HG03108 (cell line): ENCODE measurements at regions not wholly inside any gene's neighbourhood (a gene's known extent, or its start where the extent isn't known, plus 50 kb on each side); places are given as distances from the start of the nearest gene placed in this dataset.
A peak's percentile ranks its signal among the peaks of the same experiment; 100 is the strongest.
"Not testable (repeated sequence)": the region's sequence is repeated elsewhere in the genome, so short reads cannot be mapped to it uniquely, and the experiment has no call there.

Experiments used
- ATAC-seq: cut with Tn5 transposase; IDR thresholded peaks from one replicate; pipeline ENCODE4 v1.9.1; 2021; ENCODE audit warnings: moderate library complexity; ENCODE audit not compliant: unreplicated experiment

GRCh38 chr2:183522489-183523266 lies 398.4 kb downstream of the NUP35 start:
- no peak for ATAC-seq

- no peak for ATAC-seq
Observed at GRCh38 chr2:183530333-183530901, 406.2 kb downstream of the NUP35 start.

- ATAC-seq, result no peak
Observed at GRCh38 chr2:183532514-183532913, 408.3 kb downstream of the NUP35 start.

- no peak for ATAC-seq
Observed at GRCh38 chr2:183533021-183533420, 408.8 kb downstream of the NUP35 start.

DNA sequence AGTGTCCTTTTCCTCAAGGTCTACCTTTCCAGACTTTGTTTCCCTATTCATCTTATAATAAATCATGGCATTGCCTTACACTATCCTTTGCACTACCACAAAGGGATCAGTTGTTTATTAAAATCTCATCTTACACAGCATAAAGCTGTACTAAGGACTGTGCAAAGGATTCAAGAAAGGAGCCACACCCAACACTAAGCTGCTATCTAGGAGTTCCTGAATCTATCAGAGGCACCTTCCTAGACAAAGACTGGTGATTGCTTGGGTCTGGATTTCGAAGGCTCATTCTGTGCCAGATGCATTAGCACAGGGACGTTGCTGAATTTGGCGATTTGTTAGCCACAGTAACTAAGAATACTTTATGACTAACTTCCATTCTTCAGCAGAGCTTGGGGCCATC lies 412.0 kb downstream of the NUP35 start:
- no peak for ATAC-seq

DNA sequence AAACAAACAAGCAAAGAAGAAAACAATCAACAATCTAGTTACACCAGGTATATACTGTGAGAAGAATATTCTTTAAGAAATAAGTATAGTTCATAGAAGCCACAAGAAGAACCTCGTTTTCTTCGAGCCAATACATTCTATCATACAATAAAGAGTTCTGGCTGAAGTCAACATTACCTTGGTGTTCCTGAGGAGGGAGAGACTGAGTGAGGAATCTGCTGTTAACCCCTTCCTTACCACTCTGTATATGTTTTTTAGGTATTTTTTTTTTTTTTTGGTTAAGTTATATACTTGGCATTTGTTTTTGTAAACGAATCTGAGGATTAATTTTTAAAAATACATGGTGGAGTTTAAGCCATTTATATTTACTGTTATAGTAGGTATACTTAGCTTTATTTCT lies 412.5 kb downstream of the NUP35 start:
- no peak for ATAC-seq

GRCh38 chr2:183541766-183542165 lies 417.5 kb downstream of the NUP35 start:
- no peak for ATAC-seq

DNA sequence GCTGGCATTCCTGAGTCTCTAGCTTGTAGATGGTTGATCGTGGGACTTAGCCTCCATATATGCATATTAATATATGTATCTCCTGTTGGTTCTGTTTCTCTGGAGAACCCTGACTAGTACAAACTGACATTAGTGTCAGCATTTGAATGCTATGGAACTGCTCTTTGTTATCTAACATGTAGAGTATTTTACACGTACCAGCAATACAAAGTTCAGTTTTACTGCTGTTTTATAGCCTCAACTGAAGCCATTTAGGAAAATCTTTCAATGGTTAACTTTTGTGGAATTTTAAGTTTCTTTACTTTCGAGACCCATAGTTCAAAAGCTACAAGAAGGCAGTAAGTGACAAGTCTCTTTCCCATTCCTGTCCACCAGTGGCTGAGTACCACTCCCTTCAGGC lies 418.4 kb downstream of the NUP35 start:
- ATAC-seq, result no peak

- no peak for ATAC-seq
Observed at GRCh38 chr2:183543222-183543621, 419.0 kb downstream of the NUP35 start.

DNA sequence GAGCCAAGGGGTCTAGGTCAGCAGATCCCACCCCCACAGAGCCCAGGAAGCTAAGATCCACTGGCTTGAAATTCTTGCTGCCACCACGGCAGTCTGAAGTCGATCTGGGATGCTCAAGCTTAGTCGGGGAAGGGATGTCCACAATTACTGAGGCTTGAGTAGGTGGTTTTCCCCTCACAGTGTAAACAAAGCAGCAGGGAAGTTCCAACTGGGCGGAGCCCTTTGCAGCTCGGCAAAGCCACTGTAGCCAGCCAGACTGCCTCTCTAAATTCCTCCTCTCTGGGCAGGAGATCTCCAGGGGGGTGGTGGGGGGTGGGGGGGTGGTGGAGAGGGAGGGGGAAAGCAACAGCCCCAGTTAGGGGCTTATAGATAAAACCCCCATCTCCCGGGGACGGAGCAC lies 419.5 kb downstream of the NUP35 start:
- peak; percentile 82 for ATAC-seq

DNA sequence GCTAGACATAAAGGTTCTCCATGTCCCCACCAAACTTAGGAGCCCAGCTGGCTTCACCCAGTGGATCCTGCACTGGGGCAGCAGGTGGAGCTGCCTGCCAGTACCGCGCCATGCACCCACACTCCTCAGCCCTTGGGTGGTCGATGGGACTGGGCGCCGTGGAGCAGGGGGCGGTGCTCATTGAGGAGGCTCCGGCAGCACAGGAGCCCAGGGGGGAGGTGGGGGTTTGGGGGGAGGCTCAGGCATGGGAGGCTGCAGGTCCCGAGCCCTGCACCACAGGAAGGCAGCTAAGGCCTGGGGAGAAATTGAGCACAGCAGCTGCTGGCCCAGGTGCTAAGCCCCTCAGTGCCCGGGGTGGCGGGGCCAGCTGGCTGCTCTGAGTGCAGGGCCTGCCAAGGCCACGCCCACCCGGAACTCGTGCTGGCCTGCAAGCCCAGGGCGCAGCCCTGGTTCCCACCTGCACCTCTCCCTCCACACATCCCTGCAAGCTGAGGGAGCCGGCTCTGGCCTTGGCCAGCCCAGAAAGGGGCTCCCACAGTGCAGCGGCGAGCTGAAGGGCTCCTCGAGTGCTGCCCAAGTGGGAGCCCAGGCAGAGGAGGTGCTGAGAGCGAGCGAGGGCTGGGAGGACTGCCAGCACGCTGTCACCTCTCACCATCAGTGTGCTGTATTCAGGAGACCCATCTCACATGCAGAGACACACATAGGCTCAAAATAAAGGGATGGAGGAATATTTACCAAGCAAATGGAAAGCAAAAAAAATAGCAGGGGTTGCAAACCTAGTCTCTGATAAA lies 422.5 kb downstream of the NUP35 start:
- not testable (repeated sequence) for ATAC-seq

DNA sequence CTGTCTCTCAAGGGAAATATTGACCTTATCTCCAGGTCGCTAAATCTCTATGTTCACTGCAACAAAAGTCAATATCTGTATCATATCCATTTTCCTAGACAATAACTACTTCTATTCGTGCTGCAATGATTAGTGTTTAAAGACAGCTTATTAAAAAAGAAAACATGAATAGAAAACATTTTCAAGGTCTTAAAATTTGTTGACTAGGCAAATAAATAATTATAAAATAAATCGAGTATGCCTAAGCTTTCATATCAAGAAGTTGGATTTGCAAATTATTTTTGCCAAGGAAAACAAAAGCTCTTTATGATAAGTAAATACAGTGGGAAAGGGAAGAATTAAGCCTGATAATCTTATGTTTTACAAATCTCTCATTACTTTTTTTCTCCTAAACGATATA lies 428.5 kb downstream of the NUP35 start:
- ATAC-seq, result no peak

GRCh38 chr2:183564726-183565125 lies 440.5 kb downstream of the NUP35 start:
- no peak for ATAC-seq

- ATAC-seq, result no peak
Observed at GRCh38 chr2:183575481-183575880, 451.2 kb downstream of the NUP35 start.

DNA sequence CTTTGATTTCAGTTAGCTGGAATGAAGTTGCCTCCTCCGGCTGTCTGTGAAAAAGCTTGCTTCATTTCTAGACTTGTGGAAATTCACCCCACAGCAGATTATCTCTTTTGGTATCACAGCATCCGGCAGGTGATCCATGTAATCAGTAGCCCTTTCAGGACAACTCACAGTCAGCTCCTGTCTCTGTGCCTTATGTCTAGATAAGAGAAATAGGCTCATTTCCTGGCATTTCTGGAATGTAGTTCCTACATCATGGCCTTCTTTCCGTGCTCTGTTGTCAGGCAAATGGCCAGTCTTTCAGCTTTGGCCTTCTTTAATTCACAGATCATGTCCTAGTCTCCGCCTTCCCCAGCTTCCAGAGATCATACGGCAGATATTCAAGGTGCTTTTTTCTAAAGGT lies 455.4 kb downstream of the NUP35 start:
- no peak for ATAC-seq

- ATAC-seq, result no peak
Observed at GRCh38 chr2:183592271-183592670, 468.0 kb downstream of the NUP35 start.

DNA sequence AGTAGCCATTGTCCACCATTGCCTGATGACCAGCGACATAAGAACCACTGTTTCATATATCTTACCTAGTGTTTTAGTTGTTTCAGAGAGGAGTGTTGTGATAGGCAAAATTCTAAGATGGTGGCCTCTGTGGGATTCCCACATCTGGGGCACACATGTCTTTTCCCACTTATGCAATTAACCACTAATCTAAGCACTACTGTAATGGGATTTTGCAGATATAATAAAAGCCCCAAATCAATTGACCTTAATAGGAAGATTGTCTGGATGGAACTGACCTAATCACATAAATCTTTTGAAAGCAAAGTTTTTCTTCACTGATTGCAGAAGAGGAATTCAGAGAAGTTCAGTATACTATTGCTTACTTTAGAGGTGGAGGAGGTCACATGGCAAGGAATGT lies 469.9 kb downstream of the NUP35 start:
- ATAC-seq, result no peak

- ATAC-seq, result no peak
Observed at GRCh38 chr2:183597841-183598240, 473.6 kb downstream of the NUP35 start.

DNA sequence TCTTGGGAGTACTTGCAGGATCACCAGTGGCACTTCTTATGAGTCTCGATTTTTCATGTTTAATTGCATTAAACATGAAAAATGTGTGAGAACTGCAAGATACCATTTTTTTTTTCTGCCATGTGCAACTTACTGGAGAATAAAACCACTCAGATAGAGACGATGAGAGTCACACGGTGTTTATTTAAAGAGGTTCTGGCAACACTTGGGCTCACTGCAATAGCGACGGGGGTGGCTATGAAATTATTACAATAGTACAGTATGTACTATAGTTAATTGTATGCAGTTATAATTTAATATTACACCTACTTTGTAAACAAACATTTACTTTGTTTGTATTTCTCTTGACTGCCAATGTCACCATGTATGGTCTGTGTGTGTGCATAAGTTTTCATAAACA lies 479.8 kb downstream of the NUP35 start:
- ATAC-seq, result no peak

GRCh38 chr2:183605440-183605839 lies 481.2 kb downstream of the NUP35 start:
- no peak for ATAC-seq

DNA sequence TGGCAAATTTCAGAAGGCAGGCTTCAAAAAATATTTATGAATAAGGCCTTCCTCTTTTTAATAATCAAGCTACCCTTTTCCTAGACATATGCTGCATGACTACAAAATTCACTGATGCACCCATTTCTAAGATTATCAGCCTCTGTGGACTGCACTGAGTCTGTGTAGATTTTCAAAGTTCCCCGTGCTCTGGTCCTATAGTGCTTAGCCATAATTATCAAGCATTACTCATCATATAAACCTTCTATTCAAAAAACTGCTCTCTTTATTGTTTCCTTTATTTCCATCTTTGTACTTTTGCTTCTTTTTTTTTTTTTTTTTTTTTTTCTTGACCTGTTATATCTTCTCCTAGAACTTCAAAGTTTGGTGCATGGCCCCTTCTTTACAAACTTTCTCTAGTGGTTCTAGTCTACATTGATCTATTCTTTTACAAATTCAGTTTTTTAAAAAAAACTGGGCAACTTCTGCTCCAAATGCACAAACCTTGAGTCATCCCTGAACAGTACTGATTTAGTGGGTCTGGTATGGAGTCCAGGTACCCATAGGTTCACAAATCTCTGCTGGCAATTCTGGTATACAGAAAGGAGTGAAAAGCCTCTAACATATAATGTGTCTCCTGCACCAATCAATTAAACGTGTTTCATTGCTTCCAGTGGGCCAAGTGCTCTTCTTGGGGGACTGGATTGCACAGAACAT lies 481.9 kb downstream of the NUP35 start:
- no peak for ATAC-seq
